HepG2 (cell line): ENCODE measurements at regions not wholly inside any gene's neighbourhood (a gene's known extent, or its start where the extent isn't known, plus 50 kb on each side); places are given as distances from the start of the nearest gene placed in this dataset.

Experiments
- CTCF ChIP-seq: sonication (generic); formaldehyde crosslinking; IDR thresholded peaks from 2 replicates; pipeline ENCODE4 v1.5.0; 2020; ENCODE audit warnings: mild to moderate bottlenecking, missing genetic modification reagents, moderate library complexity
- HOXA7 ChIP-seq: sonication (generic); formaldehyde crosslinking; IDR thresholded peaks from 2 replicates; pipeline ENCODE4 v1.8.1; 2022; ENCODE audit warnings: mild to moderate bottlenecking, missing genetic modification reagents, moderate library complexity
- JUND ChIP-seq: sonication (generic); formaldehyde crosslinking; IDR thresholded peaks from 2 replicates; pipeline ENCODE4 v1.8.0; 2022; ENCODE audit warnings: mild to moderate bottlenecking, missing genetic modification reagents
- MAFF ChIP-seq: IDR thresholded peaks from 2 replicates; pipeline ENCODE4 v1.6.1; 2011; ENCODE audit warnings: low read depth, low read length, improper control_type of control experiment
- MAFK ChIP-seq, 2 experiments: IDR thresholded peaks in 1 of 2; conservative IDR thresholded peaks in 1 of 2; 2 replicates each; pipeline ENCODE4 v1.6.1; 2011; ENCODE audit warnings: improper control_type of control experiment in 2 of 2, low read length in 2 of 2
- MAX ChIP-seq: IDR thresholded peaks from 2 replicates; pipeline ENCODE4 v1.6.1; 2012; ENCODE audit warnings: inconsistent platforms
- MTA3 ChIP-seq: sonication (generic); formaldehyde crosslinking; IDR thresholded peaks from 2 replicates; pipeline ENCODE4 v1.4.0; 2020; ENCODE audit warnings: missing genetic modification reagents
- SATB2 ChIP-seq: sonication (generic); formaldehyde crosslinking; IDR thresholded peaks from 2 replicates; pipeline ENCODE4 v1.5.0; 2020; ENCODE audit warnings: missing genetic modification reagents
- ZNF282 ChIP-seq: fragments of 450-650 bp; IDR thresholded peaks from 2 replicates; pipeline ENCODE4 v1.6.1; 2018; ENCODE audit not compliant: partially characterized antibody
- ZNF558 ChIP-seq: sonication (generic); formaldehyde crosslinking; IDR thresholded peaks from 2 replicates; pipeline ENCODE4 v1.9.0; 2022; ENCODE audit warnings: mild to moderate bottlenecking, missing genetic modification reagents, borderline replicate concordance

GRCh38 chr2:149731079-149731478, 143.5 kb upstream of the MMADHC start:
- TF ChIP-seq SATB2 (CRISPR knock-in tag), result no peak
- TF ChIP-seq CTCF (CRISPR knock-in tag), result no peak
- no peak for TF ChIP-seq JUND (CRISPR knock-in tag)
- no peak for TF ChIP-seq MAFF
- TF ChIP-seq HOXA7 (CRISPR knock-in tag), result no peak
- no peak for TF ChIP-seq MTA3 (CRISPR knock-in tag)
- TF ChIP-seq MAFK (conservative IDR thresholded peaks at IDR 0.05 in 1 of 2, IDR thresholded peaks at IDR 0.05 in 1 of 2; ENCODE audit: low read length in 2 of 2), result no peak
- no peak for TF ChIP-seq ZNF282
- TF ChIP-seq MAX, result no peak
- TF ChIP-seq ZNF558 (CRISPR knock-in tag), result no peak
